Nephron progenitor cell (in vitro differentiated cells): ENCODE measurements at regions not wholly inside any gene's neighbourhood (a gene's known extent, or its start where the extent isn't known, plus 50 kb on each side); places are given as distances from the start of the nearest gene placed in this dataset.

ENCODE experiments used
- DNase-seq: peaks from one replicate; pipeline ENCODE4 v3.0.0; 2021
- H3K27ac Mint-ChIP-seq: 2 replicates; pipeline ENCODE4 v1.8.0; 2021; ENCODE audit warnings: mild to moderate bottlenecking, moderate library complexity, mixed read lengths
- H3K27me3 Mint-ChIP-seq: 2 replicates; pipeline ENCODE4 v1.8.0; 2021; ENCODE audit warnings: mild to moderate bottlenecking, low read depth, mixed read lengths; ENCODE audit not compliant: poor library complexity
- H3K36me3 Mint-ChIP-seq: 2 replicates; pipeline ENCODE4 v1.8.0; 2021; ENCODE audit warnings: low read depth, mixed read lengths
- H3K4me1 Mint-ChIP-seq: 2 replicates; pipeline ENCODE4 v1.8.0; 2021; ENCODE audit warnings: mixed read lengths
- H3K4me3 Mint-ChIP-seq: 2 replicates; pipeline ENCODE4 v1.8.0; 2021; ENCODE audit warnings: mild to moderate bottlenecking, moderate library complexity, mixed read lengths
- H3K9me3 Mint-ChIP-seq: 2 replicates; pipeline ENCODE4 v1.8.0; 2021; ENCODE audit warnings: mild to moderate bottlenecking, moderate library complexity, mixed read lengths
- TF ChIP-seq, protein P1 (sequence below): fragments of 200-600 bp; sonication (generic); IDR thresholded peaks from 2 replicates; pipeline ENCODE4 v1.5.0; 2021; ENCODE audit warnings: antibody characterized with exemption

DNA sequence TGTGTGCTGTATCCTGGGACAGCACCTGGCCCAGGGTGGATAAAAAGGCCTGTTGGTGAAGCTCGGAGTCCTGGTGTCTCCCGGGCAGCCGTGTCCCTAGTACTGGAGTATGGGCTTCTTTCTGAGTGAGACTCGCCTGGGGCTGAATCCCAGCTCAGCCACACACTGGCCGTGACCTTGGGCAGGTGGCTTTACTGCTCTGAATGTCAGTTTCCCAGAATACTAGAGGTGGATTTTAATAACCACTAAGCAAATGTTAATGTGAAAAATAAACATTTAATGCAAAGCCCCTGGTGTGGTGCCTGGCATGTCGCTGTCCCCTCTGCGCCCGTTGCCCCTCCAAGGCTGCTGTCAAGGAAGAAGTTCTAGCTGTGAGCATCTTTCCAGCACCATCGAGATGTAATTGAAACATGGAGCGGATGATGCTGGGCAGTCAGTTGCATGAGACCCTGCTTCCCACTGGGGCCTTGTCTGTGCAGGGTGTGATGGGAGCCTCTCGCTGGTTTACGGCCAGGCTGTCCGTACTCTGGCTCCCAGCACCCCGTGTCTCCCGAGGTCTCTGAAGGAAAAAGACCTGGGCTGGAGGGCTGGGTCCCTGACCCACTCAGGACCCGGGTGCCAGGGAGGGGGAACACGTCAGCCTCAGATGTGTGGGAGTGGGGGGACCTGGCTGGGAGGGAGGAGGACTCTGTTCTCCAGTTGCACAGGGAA is 527.8 kb downstream of the MATN1 start:
- H3K4me3 Mint-ChIP-seq = no peak overlapping the region
- H3K27ac Mint-ChIP-seq = no peak overlapping the region
- peaks cover 6% of the 10 kb centered on the region for H3K9me3 Mint-ChIP-seq
- TF ChIP-seq, protein P1, sequence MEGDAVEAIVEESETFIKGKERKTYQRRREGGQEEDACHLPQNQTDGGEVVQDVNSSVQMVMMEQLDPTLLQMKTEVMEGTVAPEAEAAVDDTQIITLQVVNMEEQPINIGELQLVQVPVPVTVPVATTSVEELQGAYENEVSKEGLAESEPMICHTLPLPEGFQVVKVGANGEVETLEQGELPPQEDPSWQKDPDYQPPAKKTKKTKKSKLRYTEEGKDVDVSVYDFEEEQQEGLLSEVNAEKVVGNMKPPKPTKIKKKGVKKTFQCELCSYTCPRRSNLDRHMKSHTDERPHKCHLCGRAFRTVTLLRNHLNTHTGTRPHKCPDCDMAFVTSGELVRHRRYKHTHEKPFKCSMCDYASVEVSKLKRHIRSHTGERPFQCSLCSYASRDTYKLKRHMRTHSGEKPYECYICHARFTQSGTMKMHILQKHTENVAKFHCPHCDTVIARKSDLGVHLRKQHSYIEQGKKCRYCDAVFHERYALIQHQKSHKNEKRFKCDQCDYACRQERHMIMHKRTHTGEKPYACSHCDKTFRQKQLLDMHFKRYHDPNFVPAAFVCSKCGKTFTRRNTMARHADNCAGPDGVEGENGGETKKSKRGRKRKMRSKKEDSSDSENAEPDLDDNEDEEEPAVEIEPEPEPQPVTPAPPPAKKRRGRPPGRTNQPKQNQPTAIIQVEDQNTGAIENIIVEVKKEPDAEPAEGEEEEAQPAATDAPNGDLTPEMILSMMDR = no peak
- H3K36me3 Mint-ChIP-seq = no peaks in the 10 kb centered on the region
- peaks cover 55% of the 10 kb centered on the region for H3K4me1 Mint-ChIP-seq
- DNase-seq = no peak
- peaks cover 20% of the 10 kb centered on the region for H3K27me3 Mint-ChIP-seq

DNA sequence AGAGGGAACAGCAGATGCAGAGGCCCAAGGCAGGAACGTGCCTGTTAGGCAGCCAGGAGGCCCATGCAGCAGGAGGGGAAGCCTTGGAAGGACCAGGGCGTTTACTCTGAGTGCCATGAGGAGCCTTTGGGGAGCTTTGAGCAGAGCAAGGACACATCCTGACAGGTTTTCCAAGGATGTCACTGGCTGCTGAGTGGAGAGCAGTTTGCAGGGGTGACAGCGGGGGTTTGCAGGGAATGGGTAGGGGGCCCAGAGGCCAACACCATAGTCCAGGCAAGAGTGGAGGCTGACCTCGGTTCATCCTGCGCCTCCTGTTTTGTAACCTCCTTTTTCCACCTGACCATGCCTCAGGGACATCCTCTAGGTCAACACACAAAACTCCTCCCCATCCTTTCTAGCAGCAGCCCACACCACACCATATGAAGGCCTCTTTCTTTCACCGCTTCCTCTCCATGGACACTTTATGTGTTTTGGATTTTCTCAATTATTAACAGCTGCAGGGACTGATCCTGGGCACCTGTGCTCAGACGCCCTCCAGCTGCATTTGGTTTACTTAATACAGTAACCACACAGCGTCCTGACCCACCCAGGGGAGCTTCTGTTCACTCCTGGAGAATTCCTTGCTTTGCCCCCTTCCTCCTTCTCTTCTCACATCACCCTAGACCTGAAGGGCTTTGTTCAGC is 528.5 kb downstream of the MATN1 start:
- Mint-ChIP-seq H3K4me1 (peaks cover 58% of the 10 kb centered on the region), H3K27me3 (peaks cover 20% of the 10 kb centered on the region), H3K36me3 (no peaks in the 10 kb centered on the region), H3K9me3 (no peaks in the 10 kb centered on the region), H3K4me3 (no peak overlapping the region), H3K27ac (no peak overlapping the region)
- DNase-seq = no peak
- TF ChIP-seq, protein P1 = no peak

DNA sequence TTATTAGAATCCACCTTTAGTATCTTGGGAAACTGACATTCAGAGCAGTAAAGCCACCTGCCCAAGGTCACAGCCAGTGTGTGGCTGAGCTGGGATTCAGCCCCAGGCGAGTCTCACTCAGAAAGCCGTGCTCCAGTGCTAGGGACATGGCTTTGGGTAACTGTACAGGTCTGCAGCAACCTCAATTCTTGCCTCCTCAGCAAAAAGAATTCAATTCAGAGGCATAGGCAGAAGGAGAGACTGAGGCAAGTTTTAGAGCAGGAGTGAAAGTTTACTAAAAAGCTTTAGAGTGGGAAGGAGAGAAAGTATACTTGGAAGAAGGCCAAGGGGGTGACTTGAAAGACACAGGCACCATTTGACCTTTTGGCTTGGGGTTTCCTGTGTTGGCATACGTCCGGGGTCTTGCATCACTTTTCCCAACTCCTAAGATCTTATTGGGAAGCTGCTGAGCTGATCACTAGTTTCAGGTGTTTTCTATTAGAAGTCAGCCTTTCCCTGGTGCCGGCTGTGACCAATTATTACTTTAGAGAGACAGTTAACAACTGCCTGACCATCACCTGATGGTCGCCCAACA is 529.3 kb downstream of the MATN1 start:
- TF ChIP-seq, protein P1 = no peak
- Mint-ChIP-seq H3K27me3 (peaks cover 23% of the 10 kb centered on the region), H3K36me3 (no peaks in the 10 kb centered on the region)

DNA sequence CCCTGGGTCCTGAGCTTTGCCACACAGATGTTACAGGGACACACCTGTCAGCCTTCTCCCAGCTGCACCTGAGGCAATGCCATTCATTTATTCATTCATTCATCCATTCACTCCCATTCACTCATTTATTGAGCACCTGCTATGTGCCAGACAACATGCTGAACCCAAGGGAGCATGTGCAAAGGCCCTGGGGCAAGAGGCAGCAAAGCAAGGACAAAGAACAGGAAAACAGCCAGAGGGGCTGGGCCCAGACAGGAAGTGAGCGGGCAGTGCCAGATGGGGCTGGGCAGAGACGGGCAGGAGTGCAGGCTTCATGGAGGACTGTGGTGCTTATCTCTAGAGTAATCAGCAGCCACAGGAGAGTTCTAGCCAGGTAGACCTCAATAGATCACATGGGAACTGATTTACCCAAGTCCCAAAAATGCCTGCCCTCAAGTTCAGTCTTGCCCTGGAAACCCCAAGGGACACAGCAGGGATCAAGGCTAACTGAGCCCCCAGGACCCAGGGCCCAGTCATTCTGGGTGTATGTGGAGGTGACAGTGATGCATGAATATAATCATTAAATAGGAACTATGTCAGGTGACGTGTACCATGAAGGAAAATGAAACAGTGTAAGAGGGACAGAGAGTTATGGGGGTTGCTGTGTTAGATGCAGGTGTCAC is 530.3 kb downstream of the MATN1 start:
- no peaks in the 10 kb centered on the region for H3K36me3 Mint-ChIP-seq
- H3K4me3 Mint-ChIP-seq = no peak overlapping the region
- TF ChIP-seq, protein P1 = no peak
- H3K9me3 Mint-ChIP-seq = no peaks in the 10 kb centered on the region
- peaks cover 43% of the 10 kb centered on the region for H3K4me1 Mint-ChIP-seq
- peak overlapping the region; percentile 51 for H3K27ac Mint-ChIP-seq
- no peak for DNase-seq
- H3K27me3 Mint-ChIP-seq = peaks cover 23% of the 10 kb centered on the region

More for the DNA sequence above, 529.3 kb downstream of the MATN1 start:
- H3K4me3 Mint-ChIP-seq = no peak overlapping the region
- H3K9me3 Mint-ChIP-seq = no peaks in the 10 kb centered on the region
- DNase-seq = no peak
- no peak overlapping the region for H3K27ac Mint-ChIP-seq
- peaks cover 53% of the 10 kb centered on the region for H3K4me1 Mint-ChIP-seq

DNA sequence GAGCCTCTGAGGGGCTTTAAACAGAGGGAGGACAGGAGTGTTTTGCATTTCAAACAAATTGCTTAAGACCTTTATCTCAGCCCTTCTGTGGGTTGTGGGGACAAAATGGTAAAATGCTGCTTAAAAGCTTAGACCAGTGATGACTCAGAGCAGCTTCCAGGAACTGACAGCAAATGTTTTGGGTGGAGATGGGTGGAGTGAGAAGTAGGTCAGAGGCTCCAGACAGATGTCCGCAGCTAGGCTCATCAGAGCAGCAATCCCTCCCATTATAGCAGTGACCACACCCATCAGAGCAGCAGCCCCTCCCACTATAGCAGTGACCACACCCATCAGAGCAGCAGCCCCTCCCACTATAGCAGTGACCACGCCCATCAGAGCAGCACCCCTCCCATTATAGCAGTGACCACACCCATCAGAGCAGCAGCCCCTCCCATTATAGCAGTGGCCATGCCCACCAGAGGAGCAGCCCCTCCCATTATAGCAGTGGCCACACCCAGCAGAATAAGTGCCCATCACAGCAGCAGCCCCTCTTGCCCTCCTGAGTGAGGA is 532.2 kb downstream of the MATN1 start:
- TF ChIP-seq, protein P1 = no peak
- no peak overlapping the region for H3K4me3 Mint-ChIP-seq
- no peak overlapping the region for H3K27ac Mint-ChIP-seq
- H3K27me3 Mint-ChIP-seq = peaks cover 16% of the 10 kb centered on the region
- DNase-seq = peak; percentile 22
- H3K36me3 Mint-ChIP-seq = no peaks in the 10 kb centered on the region
- no peaks in the 10 kb centered on the region for H3K9me3 Mint-ChIP-seq
- H3K4me1 Mint-ChIP-seq = peaks cover 25% of the 10 kb centered on the region
